DMS114 treated with DMSO at 0.1 percent for 48 hours (cell line): ENCODE measurements at regions not wholly inside any gene's neighbourhood (a gene's known extent, or its start where the extent isn't known, plus 50 kb on each side); places are given as distances from the start of the nearest gene placed in this dataset.
"Not testable (repeated sequence)": the region's sequence is repeated elsewhere in the genome, so short reads cannot be mapped to it uniquely, and the experiment has no call there.

Experiments
- DNase-seq: peaks from one replicate; lab custom pipeline; 2025; ENCODE audit not compliant: unreplicated experiment; lab: John Stamatoyannopoulos, UW

GRCh38 chr2:19205983-19206533, 152.4 kb downstream of the OSR1 start:
- no peak for DNase-seq

- DNase-seq, result no peak
Observed at GRCh38 chr2:19203866-19204265, 154.6 kb downstream of the OSR1 start.

- DNase-seq, result no peak
Observed at GRCh38 chr2:19201911-19202462, 156.4 kb downstream of the OSR1 start.

GRCh38 chr2:19198381-19198780, 160.0 kb downstream of the OSR1 start:
- no peak for DNase-seq

- DNase-seq, result no peak
Observed at GRCh38 chr2:19195661-19196060, 162.8 kb downstream of the OSR1 start.

GRCh38 chr2:19189391-19189790, 169.0 kb downstream of the OSR1 start:
- DNase-seq, result no peak

GRCh38 chr2:19187323-19188020, 171.0 kb downstream of the OSR1 start:
- DNase-seq, result no peak

- DNase-seq, result no peak
Observed at GRCh38 chr2:19185086-19185485, 173.3 kb downstream of the OSR1 start.

GRCh38 chr2:19178175-19178574, 180.2 kb downstream of the OSR1 start:
- no peak for DNase-seq

- DNase-seq, result no peak
Observed at GRCh38 chr2:19176977-19177376, 181.4 kb downstream of the OSR1 start.

- DNase-seq, result no peak
Observed at GRCh38 chr2:19176172-19176852, 182.1 kb downstream of the OSR1 start.

GRCh38 chr2:19174176-19174575, 184.2 kb downstream of the OSR1 start:
- no peak for DNase-seq

- DNase-seq, result no peak
Observed at GRCh38 chr2:19171409-19171808, 187.0 kb downstream of the OSR1 start.

GRCh38 chr2:19169134-19169768, 189.2 kb downstream of the OSR1 start:
- DNase-seq, result no peak

- DNase-seq, result not testable (repeated sequence)
Observed at GRCh38 chr2:19164099-19164498, 194.3 kb downstream of the OSR1 start.

GRCh38 chr2:19158896-19159295, 199.5 kb downstream of the OSR1 start:
- DNase-seq, result no peak

GRCh38 chr2:19158211-19158610, 200.2 kb downstream of the OSR1 start:
- DNase-seq, result no peak

GRCh38 chr2:19156646-19157045, 201.8 kb downstream of the OSR1 start:
- no peak for DNase-seq

GRCh38 chr2:19150726-19151125, 207.7 kb downstream of the OSR1 start:
- no peak for DNase-seq

- no peak for DNase-seq
Observed at GRCh38 chr2:19146867-19147266, 211.6 kb downstream of the OSR1 start.

- no peak for DNase-seq
Observed at GRCh38 chr2:19141234-19142004, 217.0 kb downstream of the OSR1 start.
